GM18867 (cell line): ENCODE measurements at regions not wholly inside any gene's neighbourhood (a gene's known extent, or its start where the extent isn't known, plus 50 kb on each side); places are given as distances from the start of the nearest gene placed in this dataset.

Experiments
- ATAC-seq: cut with Tn5 transposase; IDR thresholded peaks from one replicate; pipeline ENCODE4 v1.9.1; 2021; ENCODE audit warnings: mild to moderate bottlenecking, moderate library complexity; ENCODE audit not compliant: unreplicated experiment

DNA sequence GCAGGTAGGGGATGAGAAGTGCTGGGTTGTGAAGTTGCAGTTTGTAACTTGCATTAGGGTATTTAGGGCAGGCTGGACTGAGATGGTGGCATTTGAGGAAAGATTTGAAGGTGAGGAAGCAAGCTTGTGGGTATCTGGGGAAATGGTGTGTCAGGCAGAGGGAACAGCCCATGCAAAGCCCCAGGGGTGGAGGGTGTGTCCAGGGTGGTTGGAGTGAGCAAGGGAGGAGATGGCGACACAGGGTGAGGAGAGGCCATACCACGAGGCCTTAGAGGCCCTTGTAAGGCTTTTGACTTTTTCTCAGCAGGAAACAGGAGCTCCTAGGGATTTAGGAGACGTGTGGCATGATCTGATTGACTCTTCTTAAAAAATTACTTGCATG is 136.9 kb downstream of the NUAK1 start:
- no peak for ATAC-seq

DNA sequence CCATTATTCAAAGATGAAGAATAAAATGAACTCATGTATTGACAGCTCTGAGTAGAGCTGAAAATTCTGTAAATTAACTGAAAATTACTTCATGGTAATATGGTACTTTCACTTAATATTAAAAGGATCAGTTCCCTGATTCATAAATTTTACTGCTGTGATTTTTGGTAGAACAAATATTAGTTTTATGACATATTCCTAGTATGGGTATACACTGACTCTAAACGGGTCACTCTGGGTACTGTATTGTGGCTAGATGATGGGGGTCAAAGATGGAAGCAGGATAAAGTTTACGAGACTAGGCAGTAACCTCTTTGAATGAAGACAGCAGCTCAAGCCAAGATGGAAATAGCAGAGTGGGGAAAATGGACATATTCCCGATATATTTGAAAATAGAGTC is 135.5 kb downstream of the NUAK1 start:
- ATAC-seq, result no peak

DNA sequence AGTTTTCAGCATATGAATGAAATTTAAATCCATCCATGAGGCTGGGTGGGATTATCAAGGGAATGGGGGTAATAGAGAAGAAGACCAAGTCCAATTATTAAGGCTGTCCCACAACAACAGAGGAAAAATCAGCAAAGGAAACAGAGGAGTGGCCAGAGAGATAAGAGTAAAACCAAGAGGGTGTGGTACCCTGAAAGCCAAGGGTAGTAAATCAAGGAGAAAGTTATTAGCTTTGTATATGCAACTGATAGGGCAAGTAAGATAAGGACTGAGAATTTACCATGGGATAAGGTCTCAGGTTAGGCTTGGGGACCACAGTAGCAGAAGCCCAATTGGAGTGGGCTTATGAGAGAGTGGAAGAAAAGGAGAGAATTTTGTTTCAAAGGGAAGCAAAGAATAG is 134.5 kb downstream of the NUAK1 start:
- ATAC-seq, result no peak

DNA sequence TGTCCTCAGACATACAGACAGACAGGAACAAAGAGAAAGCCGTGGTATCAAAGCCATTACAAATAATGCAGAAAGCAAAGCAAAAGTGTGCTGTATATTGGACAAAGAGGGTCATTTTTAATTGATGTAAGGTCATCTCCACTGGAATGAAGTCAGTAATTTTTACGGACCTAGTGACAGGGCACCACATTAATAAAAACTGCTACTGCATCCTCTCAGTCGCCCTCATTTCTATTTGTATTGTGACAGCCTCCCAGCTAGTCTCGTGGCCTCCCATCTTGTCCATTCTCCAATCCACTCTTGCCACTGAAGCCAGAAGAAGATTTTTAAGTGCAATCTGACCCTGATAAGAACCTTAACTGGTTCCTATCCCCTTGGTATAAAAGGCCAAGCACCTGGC is 132.4 kb downstream of the NUAK1 start:
- no peak for ATAC-seq

DNA sequence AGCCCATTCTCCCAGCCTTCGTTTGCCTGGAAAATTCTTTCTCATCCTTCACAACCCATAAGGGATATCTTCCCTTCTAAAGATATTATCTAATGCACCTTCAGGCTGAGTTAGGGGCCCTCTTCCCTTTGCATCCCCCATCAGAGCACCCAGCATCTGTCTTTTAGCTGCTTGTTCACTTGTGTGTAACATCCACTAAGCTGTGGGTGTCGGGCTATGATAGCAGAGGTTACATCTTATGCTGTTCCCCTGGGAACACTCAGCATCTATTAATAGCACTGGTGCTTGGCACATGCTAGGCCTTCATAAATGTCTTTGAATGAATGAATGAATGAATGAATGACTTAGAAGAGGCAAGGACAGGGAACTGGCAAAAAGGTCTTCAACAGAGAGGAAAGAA is 131.8 kb downstream of the NUAK1 start:
- ATAC-seq, result no peak

DNA sequence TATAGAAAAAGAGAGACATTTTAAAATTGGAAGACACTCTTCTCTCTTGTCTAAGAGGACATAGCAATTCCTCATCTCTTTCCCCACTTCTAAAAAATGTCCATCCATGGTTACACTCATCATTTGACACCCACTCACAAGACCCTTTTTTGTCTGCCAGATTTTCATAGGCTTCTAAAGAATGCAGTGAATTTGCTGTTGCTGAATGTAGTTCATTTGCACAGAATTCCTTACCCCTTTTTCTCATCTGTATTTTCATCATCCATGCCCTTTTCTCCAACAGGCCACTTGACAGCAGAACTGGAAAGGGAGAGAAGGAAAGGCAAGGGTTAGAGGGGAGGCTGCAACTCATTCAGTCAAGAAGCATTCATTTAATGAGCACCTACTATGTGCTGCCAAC is 128.0 kb downstream of the NUAK1 start:
- no peak for ATAC-seq
